GDM1 (cell line): ENCODE measurements at regions not wholly inside any gene's neighbourhood (a gene's known extent, or its start where the extent isn't known, plus 50 kb on each side); places are given as distances from the start of the nearest gene placed in this dataset.

Experiments
- DNase-seq: peaks from one replicate; lab custom pipeline; 2025; lab: John Stamatoyannopoulos, UW

DNA sequence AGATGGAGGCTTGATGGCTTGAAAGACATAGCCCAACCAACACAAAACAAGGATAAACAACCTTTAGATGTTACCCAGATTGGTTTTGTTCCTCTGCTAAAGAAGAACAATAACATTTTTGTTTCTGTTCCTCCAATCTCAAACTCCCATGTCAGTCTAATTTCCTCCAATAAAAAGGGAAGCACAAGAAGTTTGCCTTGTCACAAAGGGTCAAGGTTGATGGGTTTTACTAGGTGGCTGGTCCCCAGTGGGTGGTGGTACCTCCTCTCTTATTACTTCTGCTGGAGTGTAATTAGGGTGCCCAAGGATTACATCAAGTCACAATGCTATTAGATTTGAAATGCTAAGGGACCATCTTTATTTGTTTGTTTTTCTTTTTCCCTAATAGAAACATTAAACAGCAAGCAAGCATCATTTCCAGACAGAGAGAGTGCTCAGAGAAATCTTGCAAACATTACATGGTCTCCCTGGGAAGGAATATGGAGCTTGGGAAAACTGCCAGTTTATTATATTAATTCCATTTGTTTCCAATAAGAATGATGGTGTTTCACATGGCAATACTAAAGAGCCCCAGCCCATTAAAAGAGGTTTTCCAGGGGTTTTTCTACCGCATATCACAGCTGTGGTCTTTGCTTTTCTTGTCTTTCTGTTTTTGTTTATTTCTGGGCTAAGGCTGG lies 78.3 kb upstream of the AOAH start:
- DNase-seq = no peak

DNA sequence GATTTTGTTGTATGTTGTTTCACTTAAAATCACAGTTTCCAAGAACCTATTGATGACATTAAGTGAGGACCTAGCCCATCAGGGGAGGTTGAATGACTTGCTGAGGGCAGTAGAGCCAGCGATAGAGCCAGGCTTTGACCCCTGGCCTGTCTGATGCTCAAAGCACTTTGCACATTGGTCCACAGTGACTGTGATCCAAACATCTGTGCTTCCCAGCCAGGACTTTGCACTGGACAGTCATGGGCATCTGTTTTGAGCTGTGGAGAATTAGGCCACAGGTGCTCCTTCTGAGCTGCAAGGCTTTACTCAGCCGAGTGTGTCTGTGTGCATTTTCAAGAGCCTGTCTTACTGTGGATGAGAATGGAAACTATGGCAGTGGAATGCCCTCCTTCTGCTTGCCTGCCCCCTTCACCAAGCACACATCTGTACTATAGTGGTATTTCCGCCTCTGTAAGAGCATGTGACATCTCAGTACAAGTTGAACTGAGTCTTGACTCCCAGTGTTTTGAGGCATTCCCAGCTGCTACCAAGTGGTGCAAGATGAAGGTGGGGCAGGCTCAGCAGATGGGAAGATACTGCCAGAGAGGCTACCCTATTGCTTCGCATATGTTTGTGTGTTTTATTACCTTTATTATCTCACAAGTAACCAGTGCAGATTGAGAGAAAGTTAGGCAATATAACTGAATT lies 72.7 kb upstream of the AOAH start:
- no peak for DNase-seq

DNA sequence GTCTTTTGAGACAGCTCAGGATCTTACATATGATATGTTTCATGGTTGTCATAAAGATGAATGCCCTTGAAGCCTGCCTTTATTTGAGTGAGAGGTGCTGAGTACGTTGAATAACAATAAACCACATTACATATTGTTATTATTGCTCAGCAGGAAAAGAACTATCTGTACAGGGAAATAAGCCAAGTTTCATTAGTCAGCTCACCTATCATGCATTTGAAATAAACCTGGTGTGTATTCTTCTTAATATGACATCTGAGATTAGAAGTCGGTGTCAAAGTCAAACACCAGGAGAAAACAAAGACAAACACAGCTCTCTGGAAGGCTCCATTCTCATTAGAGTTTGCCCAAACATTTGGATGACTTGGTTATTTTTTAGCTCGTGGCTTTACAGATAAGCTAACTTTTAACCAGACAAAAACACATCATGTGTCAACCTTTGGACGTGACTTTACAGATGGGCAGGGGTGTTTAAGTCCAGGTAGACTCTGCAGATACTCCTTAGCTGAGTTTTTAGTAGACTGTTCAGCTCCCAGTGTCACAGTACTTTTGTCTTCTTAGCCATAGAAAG lies 71.2 kb upstream of the AOAH start:
- no peak for DNase-seq

DNA sequence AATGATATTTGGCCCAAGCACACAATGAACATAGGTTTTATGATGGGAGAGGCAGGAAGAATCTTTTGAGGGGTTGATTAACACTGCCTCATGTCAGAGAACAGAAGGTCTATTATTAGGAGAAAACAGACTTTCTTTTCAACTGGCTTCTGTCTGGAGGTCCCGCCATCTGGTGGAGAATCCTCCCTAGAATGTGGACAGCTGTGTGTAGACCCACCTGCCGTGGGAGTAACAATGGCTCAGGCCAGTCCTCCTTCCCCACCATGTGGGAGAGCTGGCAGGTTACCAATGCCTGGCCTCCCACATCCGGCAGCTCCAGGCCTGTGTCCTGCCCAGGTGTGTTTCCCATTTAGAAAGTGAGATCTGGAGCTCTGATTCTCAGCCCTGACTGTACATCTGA lies 70.4 kb upstream of the AOAH start:
- DNase-seq = no peak

DNA sequence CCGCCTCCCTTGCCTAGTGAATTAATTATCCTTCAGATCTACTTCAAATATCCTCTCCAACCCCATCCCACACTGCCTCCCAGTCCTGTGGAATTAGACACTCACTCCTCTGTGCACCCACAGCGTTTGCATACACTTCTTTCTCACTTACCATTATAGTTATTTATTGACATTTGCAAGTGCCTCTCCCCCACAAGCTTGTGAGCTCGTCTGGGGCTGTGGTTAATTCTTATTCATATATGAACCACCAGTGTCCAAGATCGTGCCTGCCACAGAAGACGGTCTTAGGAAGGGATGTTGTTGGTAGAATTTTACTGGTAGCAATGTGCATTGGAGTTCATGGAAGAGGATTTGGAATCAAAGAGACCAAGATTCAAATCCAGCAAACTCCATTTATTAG lies 68.1 kb upstream of the AOAH start:
- DNase-seq = no peak

DNA sequence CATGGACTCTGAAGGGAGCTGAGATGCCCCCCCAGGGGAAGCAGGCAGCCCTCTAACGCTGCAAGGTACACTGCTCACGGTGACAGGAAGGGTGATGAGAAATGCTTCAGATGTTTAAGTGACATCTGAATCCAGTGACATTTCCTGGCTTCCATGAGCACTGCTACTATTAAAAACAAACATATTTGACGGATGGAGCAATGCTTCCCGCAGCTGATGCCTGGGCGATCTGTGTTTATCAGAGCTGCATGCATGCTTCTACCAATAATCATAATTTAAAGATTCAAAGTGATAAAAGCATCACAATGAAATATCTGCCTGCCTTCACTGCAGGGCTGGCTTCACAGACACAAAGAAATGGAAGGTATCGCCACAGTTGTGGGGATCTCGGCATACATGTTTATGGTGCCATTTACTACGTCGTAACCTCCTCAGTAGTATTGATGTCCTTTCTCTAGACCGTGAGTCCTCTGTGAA lies 66.1 kb upstream of the AOAH start:
- no peak for DNase-seq

DNA sequence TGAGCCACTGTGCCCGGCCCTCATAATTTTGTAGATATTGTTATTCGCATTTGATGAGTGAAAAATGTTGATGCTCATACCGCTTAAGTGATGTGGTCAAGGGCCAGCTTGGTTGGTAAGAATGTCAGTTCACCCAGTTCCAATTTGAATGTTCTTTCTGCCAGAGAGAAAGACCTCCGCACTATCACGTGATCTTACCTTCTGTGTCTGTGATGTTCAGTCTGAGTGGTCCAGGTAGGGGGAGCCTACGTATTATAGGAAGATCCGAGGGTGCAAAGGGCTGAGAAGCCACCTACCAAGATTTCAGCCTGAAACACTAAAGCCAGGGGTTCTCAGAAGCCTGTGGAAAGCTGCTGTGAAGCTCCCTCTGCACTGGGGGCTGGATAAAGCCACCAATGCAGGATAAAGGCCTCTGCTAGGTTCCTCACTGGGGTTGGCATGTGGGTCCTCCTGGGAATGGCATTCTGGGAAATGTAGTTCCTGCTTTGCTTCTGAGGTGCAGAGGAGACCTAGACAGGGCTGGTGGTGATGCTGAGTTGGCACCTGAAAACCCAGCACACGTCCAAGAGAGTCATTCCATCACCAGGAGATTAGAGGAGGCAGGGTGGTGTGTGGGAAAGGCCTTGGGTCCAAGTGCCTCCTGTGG lies 64.7 kb upstream of the AOAH start:
- no peak for DNase-seq

DNA sequence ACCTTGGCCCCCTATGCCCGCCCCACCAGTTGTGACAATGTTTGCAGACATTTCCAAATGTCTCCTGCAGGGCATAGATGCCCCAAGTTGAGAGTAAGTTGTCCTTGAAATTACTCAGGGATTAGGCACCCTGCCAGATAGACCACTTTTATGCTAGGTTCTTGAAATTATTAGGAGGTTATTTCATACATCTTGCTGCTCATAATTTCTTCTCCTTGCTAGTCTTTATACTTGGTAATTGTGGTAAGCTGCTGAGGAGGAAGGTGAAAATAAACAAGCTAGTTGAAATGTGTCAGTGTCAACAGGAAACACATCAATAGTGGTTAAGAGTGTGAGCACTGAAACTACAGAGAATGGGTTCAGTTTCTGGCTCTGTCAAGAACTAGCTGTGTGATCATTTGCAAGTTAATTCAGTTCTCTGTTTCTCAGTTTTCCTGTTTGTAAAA lies 63.7 kb upstream of the AOAH start:
- no peak for DNase-seq

DNA sequence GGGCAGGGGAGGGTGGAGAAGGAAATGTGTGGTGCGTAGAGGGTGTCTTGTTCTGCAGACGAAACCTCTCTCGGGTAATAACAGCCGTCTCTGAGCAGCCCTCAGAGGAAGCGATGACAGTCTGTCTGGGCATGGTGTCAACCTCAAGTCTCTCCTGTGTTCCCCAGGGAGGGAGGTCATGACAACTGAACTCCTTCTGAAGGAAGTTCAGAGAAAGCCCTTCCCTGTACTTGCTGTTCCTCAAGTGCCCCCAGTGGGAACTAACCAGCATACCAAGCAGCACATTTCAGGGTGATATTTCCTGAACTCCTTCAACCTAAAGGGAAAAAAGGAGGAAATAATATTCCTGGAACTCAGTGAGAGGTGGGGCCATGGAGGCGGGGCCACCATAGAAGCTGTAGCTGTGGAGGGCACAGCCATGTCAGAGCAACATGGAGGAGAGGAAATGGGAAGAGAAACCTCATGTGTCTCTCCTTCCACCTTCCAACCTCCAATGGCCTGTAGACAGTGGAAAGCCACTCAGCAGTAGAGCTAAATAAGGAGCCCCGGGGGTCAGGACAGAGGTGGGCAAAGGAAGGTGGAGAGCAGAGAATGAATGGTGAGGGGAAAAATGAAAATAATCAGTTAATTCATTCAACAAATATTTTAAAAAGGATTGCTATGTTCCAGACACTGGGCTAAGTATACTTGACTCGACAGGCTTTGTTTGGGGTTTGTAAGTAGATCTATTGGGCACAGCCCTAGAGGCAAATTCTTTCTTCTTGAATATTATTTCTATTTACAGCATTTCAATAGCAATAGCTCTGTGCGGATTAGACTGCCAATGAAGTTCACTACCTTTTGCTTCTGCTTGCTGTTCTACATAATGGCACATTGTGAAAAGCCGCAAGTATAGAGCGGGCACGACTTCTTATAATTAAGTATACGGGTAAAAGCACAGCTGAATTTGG lies 61.0 kb upstream of the AOAH start:
- DNase-seq = peak; percentile 88

DNA sequence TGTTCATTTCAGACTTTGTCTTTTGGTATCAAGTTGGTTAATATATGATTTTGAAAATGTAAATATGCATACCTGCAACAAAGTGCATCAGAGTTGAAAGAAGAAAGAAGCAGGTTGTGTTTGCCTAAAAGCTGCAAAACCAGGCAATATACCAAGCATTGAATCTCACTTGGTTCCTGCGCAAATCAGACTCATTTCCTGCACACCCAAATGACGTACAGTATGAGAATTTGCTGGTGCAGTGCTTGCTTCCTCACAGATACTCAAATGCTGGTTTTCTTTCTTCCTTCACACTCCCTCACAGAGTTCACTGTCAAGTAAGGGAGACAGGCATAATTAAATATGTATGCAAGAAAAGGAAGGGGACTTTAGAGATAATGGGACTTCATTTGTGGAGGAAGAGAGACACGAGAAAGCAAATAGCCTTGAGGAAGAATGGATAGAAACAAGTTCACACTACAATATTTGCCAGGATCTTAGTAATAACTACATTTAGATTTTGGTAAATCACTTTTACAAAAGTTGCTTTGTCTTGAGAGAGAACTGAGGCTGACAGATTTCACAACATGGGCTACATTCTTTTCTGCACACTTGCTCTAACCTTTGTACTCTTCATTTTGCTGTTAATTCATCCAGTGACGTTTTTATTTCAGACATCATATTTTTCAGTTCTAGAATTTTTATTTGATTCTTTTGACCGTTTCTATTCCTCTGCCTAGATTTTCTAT lies 56.9 kb upstream of the AOAH start:
- no peak for DNase-seq

DNA sequence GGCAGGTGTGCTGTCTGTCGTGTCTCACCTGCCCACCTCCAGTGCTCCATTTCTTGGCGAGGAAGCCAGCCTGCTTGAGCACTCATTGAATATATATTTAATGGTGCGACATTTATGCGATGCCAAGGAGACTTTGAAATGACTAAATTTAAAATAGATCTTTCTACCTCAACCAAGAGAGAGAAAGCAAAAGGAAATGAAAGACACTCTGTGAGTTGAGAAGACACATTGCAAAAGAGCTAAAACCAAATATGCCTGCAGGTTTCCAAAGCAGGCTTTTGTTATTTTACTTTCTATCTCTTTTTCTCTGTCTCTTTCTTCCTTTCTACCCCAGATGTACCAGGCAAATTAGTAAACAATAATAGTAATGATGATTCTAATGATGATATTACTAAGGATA lies 53.6 kb upstream of the AOAH start:
- no peak for DNase-seq

DNA sequence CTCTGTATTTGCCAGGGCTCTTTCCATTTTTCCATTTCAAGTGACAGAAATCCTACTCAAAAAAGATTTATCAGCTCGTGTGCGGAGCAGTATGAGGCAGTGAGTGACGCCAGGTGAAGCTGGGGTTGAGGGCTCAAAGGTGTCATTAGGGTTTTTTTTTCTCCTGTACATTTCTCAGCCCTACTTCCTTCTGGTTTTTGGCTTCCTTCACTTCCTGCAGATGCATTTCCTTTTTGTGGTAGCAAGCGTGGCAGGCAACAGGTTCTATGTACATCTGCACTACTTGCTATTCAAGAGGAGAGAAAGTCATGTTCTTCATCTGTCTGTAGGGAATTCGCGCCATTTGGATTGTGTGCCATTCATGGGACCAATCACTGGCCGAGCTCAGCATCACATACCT lies 52.8 kb upstream of the AOAH start:
- peak; percentile 35 for DNase-seq

DNA sequence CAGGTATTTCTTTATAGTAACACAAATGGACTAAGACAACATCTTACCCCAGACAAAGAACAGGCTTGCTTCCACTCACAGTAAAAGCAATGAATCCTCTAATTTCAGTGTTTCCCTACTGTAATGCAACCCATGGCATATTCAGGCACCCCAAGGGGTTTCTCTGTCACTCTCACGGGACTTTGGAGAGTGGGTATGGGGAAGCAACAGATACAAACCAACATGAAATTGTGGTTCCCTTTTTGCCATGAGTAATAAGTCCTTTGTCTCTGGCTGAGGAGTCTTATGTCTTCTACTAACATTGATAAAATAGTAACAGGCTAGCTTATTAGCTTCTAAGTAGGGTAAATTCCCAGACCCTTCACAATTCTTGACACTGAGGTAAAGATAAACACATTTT lies 51.4 kb upstream of the AOAH start:
- no peak for DNase-seq

DNA sequence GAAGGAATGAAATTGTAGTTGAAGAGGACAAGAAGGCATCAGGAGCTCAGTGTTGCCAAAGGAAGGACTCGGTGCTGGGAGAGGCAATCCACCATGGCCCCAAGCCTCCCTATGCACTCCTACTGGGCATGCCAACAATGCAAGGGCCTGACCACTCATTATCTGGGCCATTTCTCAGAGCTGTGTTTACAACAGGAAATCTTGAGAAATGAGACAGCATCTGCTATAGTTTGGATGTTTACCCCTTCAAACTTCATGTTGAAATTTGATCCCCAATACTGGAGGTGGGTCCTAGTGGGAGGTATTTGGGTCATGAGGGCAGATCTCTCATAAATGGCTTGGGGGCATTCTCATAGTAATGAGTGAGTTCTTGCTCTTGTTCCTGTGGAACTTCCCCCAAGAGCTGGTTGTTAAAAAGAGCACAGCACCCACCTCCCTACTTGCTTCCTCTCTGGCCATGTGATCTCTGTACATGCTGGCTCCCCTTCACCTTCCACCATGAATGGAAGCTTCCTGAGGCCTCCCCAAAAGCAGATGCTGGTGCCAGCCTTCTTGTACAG lies 50.8 kb upstream of the AOAH start:
- DNase-seq = peak; percentile 26
